GM18505 (cell line): ENCODE measurements at regions not wholly inside any gene's neighbourhood (a gene's known extent, or its start where the extent isn't known, plus 50 kb on each side); places are given as distances from the start of the nearest gene placed in this dataset.

Experiments used
- ATAC-seq: cut with Tn5 transposase; IDR thresholded peaks from one replicate; pipeline ENCODE4 v1.9.1; 2021; ENCODE audit not compliant: unreplicated experiment
- POLR2A ChIP-seq: IDR thresholded peaks from 4 replicates; pipeline ENCODE4 v1.6.1; 2011; ENCODE audit warnings: borderline replicate concordance; ENCODE audit not compliant: insufficient read depth, insufficient read length; ENCODE audit errors: extremely low read depth

DNA sequence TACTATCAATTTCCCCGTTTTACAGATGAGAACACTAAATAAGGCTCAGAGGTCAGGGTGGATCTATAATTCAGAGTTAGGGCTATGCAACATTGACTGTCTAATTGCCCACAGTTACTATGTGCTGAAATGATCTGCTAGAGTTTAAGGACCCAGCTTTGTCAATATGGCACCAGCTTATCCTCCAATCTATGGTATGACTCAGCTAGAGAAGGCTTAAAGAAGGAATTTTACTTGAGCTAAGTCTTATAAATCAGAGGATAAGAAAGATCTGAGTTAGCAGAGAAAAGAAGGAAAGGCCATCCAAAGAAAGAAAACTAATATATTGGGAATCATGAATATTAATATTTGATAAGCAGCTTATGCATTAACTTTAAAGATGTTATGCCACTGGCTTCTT is 78.1 kb downstream of the ASB9 start:
- no peak for TF ChIP-seq POLR2A
- ATAC-seq, result no peak

GRCh38 chrX:15188039-15188438 is 81.8 kb downstream of the ASB9 start:
- TF ChIP-seq POLR2A, result no peak
- no peak for ATAC-seq

DNA sequence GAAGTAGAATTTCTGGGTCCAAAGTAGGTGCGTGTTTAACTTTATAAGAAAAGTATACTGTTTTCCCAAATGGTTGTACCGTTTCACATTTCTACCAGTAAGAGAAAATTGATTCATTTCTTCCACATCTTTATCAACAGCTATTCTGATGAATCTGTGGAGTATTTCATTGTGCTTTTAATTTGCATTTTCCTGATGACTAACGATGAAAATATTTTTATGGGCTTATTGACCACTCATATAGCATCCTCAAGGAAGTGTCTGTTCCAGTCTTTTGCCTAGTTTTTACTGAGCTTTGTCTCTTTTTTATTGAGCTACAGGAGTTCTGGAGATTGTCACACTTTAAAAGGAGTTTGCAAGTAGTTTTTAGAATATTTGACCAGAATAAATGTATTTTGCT is 92.6 kb downstream of the ASB9 start:
- TF ChIP-seq POLR2A, result no peak

GRCh38 chrX:15173411-15173810 is 96.5 kb downstream of the ASB9 start:
- no peak for TF ChIP-seq POLR2A
- no peak for ATAC-seq

More for the DNA sequence above, 92.6 kb downstream of the ASB9 start:
- ATAC-seq, result no peak

GRCh38 chrX:15170927-15171326 is 99.0 kb downstream of the ASB9 start:
- ATAC-seq, result no peak
- TF ChIP-seq POLR2A, result no peak

- TF ChIP-seq POLR2A, result no peak
- no peak for ATAC-seq
Measured at GRCh38 chrX:15167826-15168225, 102.1 kb downstream of the ASB9 start.

GRCh38 chrX:15165832-15166231 is 104.1 kb downstream of the ASB9 start:
- ATAC-seq, result no peak
- no peak for TF ChIP-seq POLR2A

DNA sequence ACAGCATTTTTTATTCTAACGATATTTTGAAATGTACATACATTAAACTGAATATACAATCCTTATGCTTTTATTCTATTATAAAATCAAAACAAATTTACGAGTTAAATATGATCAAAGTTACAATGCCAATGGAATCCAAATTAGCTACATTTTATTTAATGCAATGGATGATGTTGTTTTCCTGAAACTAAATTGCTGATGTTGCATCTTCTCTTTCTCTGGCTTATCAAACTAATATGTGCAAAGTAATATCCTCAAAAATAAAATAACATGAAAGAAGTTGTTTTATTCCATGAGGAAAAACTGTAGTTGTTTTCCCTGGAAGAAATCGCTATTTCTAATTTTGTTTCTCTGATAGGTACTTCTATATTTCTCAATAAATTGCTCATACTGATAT is 106.8 kb downstream of the ASB9 start:
- no peak for ATAC-seq
- no peak for TF ChIP-seq POLR2A

GRCh38 chrX:15160558-15161095 is 109.3 kb downstream of the ASB9 start:
- ATAC-seq, result no peak
- TF ChIP-seq POLR2A, result no peak

DNA sequence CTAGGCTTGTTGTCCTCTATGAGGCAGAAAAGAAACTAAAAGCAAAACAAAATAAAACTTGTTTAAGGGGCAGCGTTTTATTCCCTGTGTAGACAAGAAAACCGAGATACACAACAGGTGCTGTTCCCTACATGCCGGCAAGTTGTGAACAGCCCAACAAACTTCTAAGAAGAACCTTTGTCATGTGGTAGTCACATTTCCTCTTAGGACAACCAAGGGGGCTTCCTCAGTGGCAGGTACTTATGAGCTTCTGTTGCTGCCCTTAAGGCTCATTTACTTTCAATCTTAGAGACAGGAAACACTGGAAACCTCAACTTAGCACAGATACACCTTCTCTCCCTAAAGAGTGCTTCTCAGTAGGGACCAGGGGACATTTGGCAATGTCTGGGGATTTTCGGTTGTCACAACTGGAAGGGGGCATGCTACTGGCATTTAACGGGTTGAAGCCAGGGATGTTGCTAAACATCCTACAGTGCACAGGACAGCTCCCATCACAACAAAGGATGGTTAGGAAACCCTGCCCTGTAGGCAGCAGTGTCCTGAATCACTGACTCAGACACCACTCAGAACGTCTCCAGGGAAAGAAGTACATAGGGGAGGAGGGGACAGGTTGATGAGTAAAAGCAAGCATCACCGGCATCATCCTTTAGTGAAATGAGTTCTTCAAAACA is 111.0 kb downstream of the ASB9 start:
- TF ChIP-seq POLR2A, result no peak
- ATAC-seq, result no peak

DNA sequence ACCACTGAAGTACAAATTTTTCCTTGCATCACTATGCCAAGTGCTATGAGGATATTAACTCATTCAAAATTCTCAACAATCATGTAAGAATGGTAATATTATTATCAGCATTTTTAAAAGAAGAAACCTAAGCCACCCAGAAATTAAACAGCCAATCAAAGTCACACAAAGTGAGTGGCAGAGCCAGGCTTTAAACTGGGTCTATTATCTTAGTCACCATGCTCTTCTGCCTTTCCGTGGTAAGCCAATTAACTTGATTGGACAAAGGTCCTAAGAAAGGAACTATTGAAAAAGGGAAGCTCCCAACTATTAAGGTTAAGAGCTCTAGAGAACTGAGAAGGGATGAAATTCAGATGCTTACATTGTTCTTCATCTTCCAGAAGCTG is 111.5 kb downstream of the ASB9 start:
- ATAC-seq, result no peak

GRCh38 chrX:15157624-15158023 is 112.3 kb downstream of the ASB9 start:
- TF ChIP-seq POLR2A, result no peak
- ATAC-seq, result no peak

More for the DNA sequence above, 111.5 kb downstream of the ASB9 start:
- TF ChIP-seq POLR2A, result no peak

GRCh38 chrX:15151267-15152186 is 118.4 kb downstream of the ASB9 start:
- no peak for ATAC-seq
- TF ChIP-seq POLR2A, result no peak

DNA sequence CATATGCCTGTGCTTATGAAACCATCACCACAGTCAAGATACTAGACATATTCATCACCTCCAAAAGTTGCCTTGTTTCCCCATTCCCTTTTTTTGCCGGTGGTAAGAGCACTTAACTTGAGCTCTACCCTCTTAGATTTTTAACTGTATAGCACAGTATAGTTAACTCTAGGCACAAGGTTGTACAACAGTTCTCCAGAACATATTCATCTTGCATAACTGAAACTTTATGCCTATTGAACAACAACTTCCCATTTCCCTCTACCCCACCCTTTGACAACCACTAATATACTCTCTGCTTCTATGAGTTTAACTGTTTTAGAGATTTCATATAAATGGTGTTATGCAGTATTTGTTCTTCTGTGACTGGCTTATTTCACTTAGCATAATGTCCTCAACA is 119.3 kb downstream of the ASB9 start:
- TF ChIP-seq POLR2A, result no peak
- no peak for ATAC-seq
